ENCODE measurements at regions not wholly inside any gene's neighbourhood (a gene's known extent, or its start where the extent isn't known, plus 50 kb on each side); places are given as distances from the start of the nearest gene placed in this dataset.
A peak's percentile ranks its signal among the peaks of the same experiment; 100 is the strongest.

- peak; percentile 90 for TF ChIP-seq RERE (CRISPR knock-in tag; IDR thresholded peaks at IDR 0.05; ENCODE audit: low read depth)
- TF ChIP-seq ZSCAN20 (CRISPR knock-in tag; IDR thresholded peaks at IDR 0.05; ENCODE audit: borderline replicate concordance): no peak
- no peak for TF ChIP-seq ZFP36L2 (CRISPR knock-in tag; IDR thresholded peaks at IDR 0.05)
- TF ChIP-seq FOXA1 (IDR thresholded peaks at IDR 0.05): no peak
- peak; percentile 94 for TF ChIP-seq FOXA1 (CRISPR knock-in tag; IDR thresholded peaks at IDR 0.05)
- TF ChIP-seq MTF2 (CRISPR knock-in tag; IDR thresholded peaks at IDR 0.05; ENCODE audit: borderline replicate concordance): no peak
- TF ChIP-seq EP300 (IDR thresholded peaks at IDR 0.05; ENCODE audit: low read depth in 2 of 2, low read length in 2 of 2): peak; percentile 86 to 98; a peak in 3 of 4 replicates
- TF ChIP-seq EP300 (CRISPR knock-in tag; IDR thresholded peaks at IDR 0.05; ENCODE audit: borderline replicate concordance): peak; percentile 94
- peak; percentile 28; the same call in 1 of the 2 replicates for TF ChIP-seq RXRA (CRISPR knock-in tag; IDR thresholded peaks at IDR 0.05)
- TF ChIP-seq SIN3B (IDR thresholded peaks at IDR 0.05; ENCODE audit: low read length): no peak
- TF ChIP-seq CTCF (CRISPR knock-in tag; IDR thresholded peaks at IDR 0.05): no peak
- TF ChIP-seq HNF4A (CRISPR knock-in tag; IDR thresholded peaks at IDR 0.05): peak; percentile 92
- TF ChIP-seq ZNF136 (CRISPR knock-in tag; IDR thresholded peaks at IDR 0.05; ENCODE audit: low read depth): 0 out of 2 replicates have a peak, but pooled peaks have one; percentile 50
- TF ChIP-seq BCL3 (CRISPR knock-in tag; IDR thresholded peaks at IDR 0.05): no peak
- TF ChIP-seq THRA (CRISPR knock-in tag; IDR thresholded peaks at IDR 0.05; ENCODE audit: borderline replicate concordance): peak; percentile 76; the same call in 1 of the 2 replicates
- peak; percentile 74; the same call in 1 of the 2 replicates for TF ChIP-seq DPF2 (CRISPR knock-in tag; IDR thresholded peaks at IDR 0.05; ENCODE audit: borderline replicate concordance, low read depth)
- TF ChIP-seq MED13 (CRISPR knock-in tag; IDR thresholded peaks at IDR 0.05): peak; percentile 74; the same call in 1 of the 2 replicates
These were observed 147.0 kb upstream of the OSR1 start (continued) for GRCh38 chr2:19505199-19506136.

All from HepG2 (cell line).